Transverse colon (tissue), 3 donors: ENCODE measurements at regions not wholly inside any gene's neighbourhood (a gene's known extent, or its start where the extent isn't known, plus 50 kb on each side); places are given as distances from the start of the nearest gene placed in this dataset.
"Not testable (repeated sequence)": the region's sequence is repeated elsewhere in the genome, so short reads cannot be mapped to it uniquely, and the experiment has no call there.

Source experiments
- POLR2A ChIP-seq: fragments of 450-650 bp; IDR thresholded peaks from one replicate; pipeline ENCODE4 v1.6.1; 2016; ENCODE audit warnings: antibody characterized with exemption, mild to moderate bottlenecking, moderate library complexity
- TF ChIP-seq, protein P1 (sequence below), 5 experiments: fragments of 200-600 bp in 3 of 5; fragments of 450-650 bp in 2 of 5; sonication (generic) in 3 of 5; IDR thresholded peaks; 1 replicate in 2 of 5; 2 replicates in 3 of 5; pipeline ENCODE4 v1.5.1; 2016 to 2017; ENCODE audit warnings: antibody characterized with exemption in 5 of 5, inconsistent platforms in 3 of 5, mild to moderate bottlenecking in 2 of 5, moderate library complexity in 1 of 5

DNA sequence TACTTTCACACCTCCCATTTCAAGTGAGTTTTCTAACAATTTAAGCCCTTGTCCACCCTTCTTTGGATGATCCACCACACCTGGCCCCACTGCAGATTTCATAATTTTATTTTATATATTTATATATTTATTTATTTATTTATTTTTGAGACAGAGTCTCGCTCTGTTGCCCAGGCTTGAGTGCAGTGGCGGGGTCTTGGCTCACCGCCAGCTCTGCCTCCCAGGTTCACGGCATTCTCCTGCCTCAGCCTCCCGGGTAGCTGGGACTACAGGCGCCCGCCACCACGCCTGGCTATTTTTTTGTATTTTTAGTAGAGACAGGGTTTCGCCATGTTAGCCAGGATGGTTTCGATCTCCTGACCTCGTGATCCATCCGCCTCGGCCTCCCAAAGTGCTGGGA lies 52.8 kb upstream of the ZNF532 start:
- TF ChIP-seq, protein P1, sequence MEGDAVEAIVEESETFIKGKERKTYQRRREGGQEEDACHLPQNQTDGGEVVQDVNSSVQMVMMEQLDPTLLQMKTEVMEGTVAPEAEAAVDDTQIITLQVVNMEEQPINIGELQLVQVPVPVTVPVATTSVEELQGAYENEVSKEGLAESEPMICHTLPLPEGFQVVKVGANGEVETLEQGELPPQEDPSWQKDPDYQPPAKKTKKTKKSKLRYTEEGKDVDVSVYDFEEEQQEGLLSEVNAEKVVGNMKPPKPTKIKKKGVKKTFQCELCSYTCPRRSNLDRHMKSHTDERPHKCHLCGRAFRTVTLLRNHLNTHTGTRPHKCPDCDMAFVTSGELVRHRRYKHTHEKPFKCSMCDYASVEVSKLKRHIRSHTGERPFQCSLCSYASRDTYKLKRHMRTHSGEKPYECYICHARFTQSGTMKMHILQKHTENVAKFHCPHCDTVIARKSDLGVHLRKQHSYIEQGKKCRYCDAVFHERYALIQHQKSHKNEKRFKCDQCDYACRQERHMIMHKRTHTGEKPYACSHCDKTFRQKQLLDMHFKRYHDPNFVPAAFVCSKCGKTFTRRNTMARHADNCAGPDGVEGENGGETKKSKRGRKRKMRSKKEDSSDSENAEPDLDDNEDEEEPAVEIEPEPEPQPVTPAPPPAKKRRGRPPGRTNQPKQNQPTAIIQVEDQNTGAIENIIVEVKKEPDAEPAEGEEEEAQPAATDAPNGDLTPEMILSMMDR (IDR thresholded peaks at IDR 0.05) = not testable (repeated sequence)
- TF ChIP-seq POLR2A = not testable (repeated sequence)
